GM21529 (cell line): ENCODE measurements at regions not wholly inside any gene's neighbourhood (a gene's known extent, or its start where the extent isn't known, plus 50 kb on each side); places are given as distances from the start of the nearest gene placed in this dataset.

Source experiments
- ATAC-seq: cut with Tn5 transposase; IDR thresholded peaks from one replicate; pipeline ENCODE4 v1.9.1; 2021; ENCODE audit not compliant: unreplicated experiment

DNA sequence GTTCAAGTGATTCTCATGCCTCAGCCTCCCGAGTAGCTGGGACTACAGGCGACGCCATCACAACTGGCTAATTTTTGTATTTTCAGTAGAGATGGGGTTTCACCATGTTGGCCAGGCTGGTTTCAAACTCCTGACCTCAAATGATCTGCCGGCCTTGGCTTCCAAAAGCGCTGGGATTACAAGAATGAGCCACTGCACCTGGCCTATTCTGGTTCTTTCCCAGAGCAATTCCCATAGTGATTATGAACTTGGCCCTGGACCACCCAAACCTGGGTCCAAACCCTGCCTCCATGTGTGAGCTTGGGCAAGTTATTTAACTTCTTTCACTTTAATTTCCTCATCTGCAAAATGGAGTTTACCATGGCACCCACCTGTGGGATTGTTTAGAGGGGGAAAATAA lies 61.5 kb upstream of the HEPHL1 start:
- no peak for ATAC-seq

DNA sequence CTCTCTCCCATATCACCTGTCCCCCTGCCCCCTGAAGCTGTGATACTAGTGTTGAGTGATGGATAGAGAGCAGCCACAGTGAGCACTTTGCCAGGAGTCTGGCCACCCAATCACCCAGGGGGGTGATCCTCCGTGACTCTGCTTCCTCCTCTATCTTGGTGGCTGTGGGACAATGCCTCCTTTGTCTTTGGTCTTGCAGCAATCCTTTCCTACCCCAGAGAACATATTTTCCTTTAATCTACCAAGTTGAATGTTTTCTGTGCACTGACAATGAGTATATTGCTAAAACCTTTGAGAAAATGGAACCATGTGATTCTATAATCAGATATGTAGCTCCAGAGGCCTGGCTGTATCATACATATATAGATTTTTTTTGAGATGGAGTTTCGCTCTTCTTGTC lies 58.1 kb upstream of the HEPHL1 start:
- no peak for ATAC-seq

DNA sequence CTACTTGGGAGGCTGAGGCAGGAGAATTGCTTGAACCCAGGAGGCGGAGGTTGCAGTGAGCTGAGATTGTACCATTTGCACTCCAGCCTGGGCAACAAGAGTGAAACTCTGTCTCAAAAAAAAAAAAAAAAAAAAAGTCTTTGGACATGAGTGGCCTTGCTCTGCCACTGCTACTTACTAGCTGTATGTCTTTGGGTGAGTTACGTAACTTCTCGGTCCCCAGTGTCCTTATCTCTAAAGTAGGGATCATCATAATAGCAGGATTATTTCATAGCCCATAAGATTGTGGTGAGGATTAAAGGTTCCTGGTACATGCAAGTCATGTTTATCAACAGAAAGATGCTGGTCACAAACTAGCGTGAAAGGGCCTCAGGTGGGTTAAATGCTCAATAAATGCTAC lies 53.9 kb upstream of the HEPHL1 start:
- no peak for ATAC-seq

DNA sequence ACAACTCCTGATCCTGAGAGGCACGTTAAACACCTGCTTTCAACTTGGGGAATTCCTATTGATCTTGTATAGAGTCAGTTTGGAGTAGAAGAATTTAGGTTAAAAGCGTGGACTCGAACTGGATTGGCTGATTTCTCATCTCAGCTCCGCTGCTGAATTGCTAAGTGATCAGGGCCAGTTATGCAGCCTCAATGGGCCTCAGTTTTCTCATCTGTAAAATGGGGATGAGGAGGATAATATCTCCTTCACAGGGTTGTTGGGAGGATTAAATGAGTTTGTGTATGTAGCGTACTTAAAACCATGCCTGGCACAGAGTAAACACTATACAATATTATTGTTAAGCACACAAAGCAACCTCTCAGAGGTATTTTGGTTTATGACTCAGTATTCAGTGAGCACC lies 53.2 kb upstream of the HEPHL1 start:
- no peak for ATAC-seq

DNA sequence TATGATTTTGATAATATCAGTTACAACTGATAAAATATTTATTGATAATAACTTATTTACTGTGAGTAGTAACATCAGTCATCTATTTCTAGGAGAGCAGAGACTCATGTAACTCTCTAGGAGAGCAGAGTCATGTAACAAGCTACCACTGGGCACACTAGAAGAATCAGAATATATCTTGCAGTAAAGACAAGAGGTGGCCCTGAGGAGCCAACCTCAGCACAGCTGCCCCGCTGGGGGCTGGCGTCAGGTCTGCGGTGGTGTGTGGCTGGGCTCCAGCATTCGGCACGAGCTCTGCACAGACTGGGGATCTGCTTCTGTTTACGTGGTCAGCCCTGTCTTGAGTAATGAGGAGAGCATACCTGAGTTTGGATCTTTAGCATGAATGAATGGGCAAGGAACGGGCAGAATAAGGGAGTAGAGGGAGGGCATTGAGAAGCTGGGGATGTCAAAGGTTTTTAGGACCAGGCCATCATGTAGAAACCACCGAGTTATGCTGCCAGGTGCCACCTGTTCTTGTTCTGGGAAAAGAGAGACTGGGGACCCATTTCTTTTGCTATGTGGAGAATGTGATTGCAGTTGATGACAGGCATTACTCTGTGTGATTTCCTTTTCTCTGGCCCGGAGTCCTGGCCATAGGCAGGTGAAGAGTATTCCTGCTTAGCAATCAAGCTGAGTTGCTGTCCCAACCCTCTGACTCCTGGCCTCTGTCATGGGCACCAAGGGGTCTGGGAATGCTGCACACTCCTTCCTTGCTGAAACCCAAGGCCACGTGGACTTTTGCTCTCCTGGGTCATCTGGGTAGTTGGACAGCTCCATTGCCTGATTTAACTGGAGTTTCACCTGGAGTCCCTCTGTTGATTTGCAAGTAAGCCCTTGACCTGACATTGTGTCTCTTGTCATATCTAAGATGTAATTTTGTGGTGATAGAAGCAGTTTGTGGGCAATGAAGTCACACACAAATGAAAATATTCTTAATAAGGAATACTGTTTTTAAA lies 50.9 kb upstream of the HEPHL1 start:
- no peak for ATAC-seq
